GM23338 (cell line): ENCODE measurements at regions not wholly inside any gene's neighbourhood (a gene's known extent, or its start where the extent isn't known, plus 50 kb on each side); places are given as distances from the start of the nearest gene placed in this dataset.

Source experiments
- ATAC-seq: fragments of 200-7000 bp; cut with Tn5 transposase; 3 replicates; pipeline ENCODE4 v1.9.1; 2020
- DNase-seq: peaks from one replicate; pipeline ENCODE4 v3.0.0-alpha.2; 2015; ENCODE audit warnings: low spot score
- H2AFZ ChIP-seq: fragments of 200-600 bp; sonication (generic); 2 replicates; pipeline ENCODE4 v1.8.0; 2016; ENCODE audit warnings: antibody characterized with exemption, mild to moderate bottlenecking, moderate library complexity
- H3F3A ChIP-seq: fragments of 200-600 bp; sonication (generic); replicated peaks from 2 replicates; pipeline ENCODE4 v1.8.0; 2017; ENCODE audit warnings: antibody characterized with exemption, mixed run types, low read depth
- H3K27ac ChIP-seq: fragments of 200-600 bp; sonication (generic); 2 replicates; pipeline ENCODE4 v1.6.1; 2016; ENCODE audit warnings: low read depth
- H3K27me3 ChIP-seq: fragments of 200-600 bp; sonication (generic); 2 replicates; pipeline ENCODE4 v1.8.0; 2016; ENCODE audit warnings: mild to moderate bottlenecking, mixed run types, moderate library complexity; ENCODE audit not compliant: insufficient read depth
- H3K36me3 ChIP-seq: fragments of 200-600 bp; sonication (generic); 2 replicates; pipeline ENCODE4 v1.8.0; 2016; ENCODE audit warnings: mild to moderate bottlenecking; ENCODE audit not compliant: insufficient read depth
- H3K4me1 ChIP-seq: fragments of 200-600 bp; sonication (generic); 2 replicates; pipeline ENCODE4 v1.8.0; 2016; ENCODE audit warnings: mild to moderate bottlenecking, moderate library complexity; ENCODE audit not compliant: insufficient read depth
- H3K4me2 ChIP-seq: fragments of 200-600 bp; sonication (generic); 2 replicates; pipeline ENCODE4 v1.7.1; 2017; ENCODE audit warnings: mixed run types
- H3K4me3 ChIP-seq: fragments of 200-600 bp; sonication (generic); 2 replicates; pipeline ENCODE4 v1.6.1; 2016; ENCODE audit warnings: mixed run types
- H3K79me2 ChIP-seq: fragments of 200-600 bp; sonication (generic); replicated peaks from 2 replicates; pipeline ENCODE4 v1.8.0; 2017; ENCODE audit warnings: mild to moderate bottlenecking; ENCODE audit not compliant: insufficient read depth
- H3K9me2 ChIP-seq: fragments of 200-600 bp; sonication (generic); 2 replicates; pipeline ENCODE4 v1.8.0; 2017; ENCODE audit not compliant: insufficient read depth
- H4K20me1 ChIP-seq: fragments of 200-600 bp; sonication (generic); replicated peaks from 2 replicates; pipeline ENCODE4 v1.8.0; 2017; ENCODE audit warnings: mild to moderate bottlenecking; ENCODE audit not compliant: insufficient read depth
- H3K27ac Mint-ChIP-seq: 2 replicates; pipeline ENCODE4 v1.8.0; 2020; ENCODE audit warnings: inconsistent platforms, mild to moderate bottlenecking, moderate library complexity, mixed read lengths
- H3K27me3 Mint-ChIP-seq: 3 replicates; pipeline ENCODE4 v1.8.0; 2022; ENCODE audit warnings: low read depth, mild to moderate bottlenecking, moderate library complexity, mixed read lengths, inconsistent platforms; ENCODE audit not compliant: insufficient read depth, poor library complexity
- H3K36me3 Mint-ChIP-seq: 3 replicates; pipeline ENCODE4 v1.8.0; 2021; ENCODE audit warnings: low read depth, mild to moderate bottlenecking, inconsistent platforms, moderate library complexity, mixed read lengths
- H3K4me1 Mint-ChIP-seq: 3 replicates; pipeline ENCODE4 v1.8.0; 2020; ENCODE audit warnings: mild to moderate bottlenecking, inconsistent platforms, mixed read lengths
- H3K4me3 Mint-ChIP-seq: 3 replicates; pipeline ENCODE4 v1.8.0; 2021; ENCODE audit warnings: moderate library complexity, mild to moderate bottlenecking, inconsistent platforms, mixed read lengths
- H3K9me3 Mint-ChIP-seq: 3 replicates; pipeline ENCODE4 v1.8.0; 2020; ENCODE audit warnings: moderate library complexity, mild to moderate bottlenecking, inconsistent platforms, mixed read lengths
- EZH2phosphoT487 ChIP-seq: fragments of 200-600 bp; sonication (generic); IDR thresholded peaks from one replicate; pipeline ENCODE4 v1.8.1; 2018; ENCODE audit warnings: antibody characterized with exemption; ENCODE audit not compliant: unreplicated experiment
- JUNB ChIP-seq: IDR thresholded peaks from one replicate; pipeline ENCODE4 v1.6.1; 2016; ENCODE audit warnings: antibody characterized with exemption; ENCODE audit not compliant: unreplicated experiment
- NANOG ChIP-seq: IDR thresholded peaks from 2 replicates; pipeline ENCODE4 v1.6.1; 2016; ENCODE audit warnings: antibody characterized with exemption, borderline replicate concordance
- REST ChIP-seq: IDR thresholded peaks from one replicate; pipeline ENCODE4 v1.6.1; 2018; ENCODE audit warnings: antibody characterized with exemption; ENCODE audit not compliant: unreplicated experiment
- STAT1 ChIP-seq: IDR thresholded peaks from one replicate; pipeline ENCODE4 v1.6.1; 2016; ENCODE audit warnings: antibody characterized with exemption; ENCODE audit not compliant: unreplicated experiment
- ZNF331 ChIP-seq: fragments of 250-450 bp; sonication (Bioruptor Pico); IDR thresholded peaks from 2 replicates; pipeline ENCODE4 v1.5.0; 2020; ENCODE audit warnings: low read depth, mild to moderate bottlenecking, moderate library complexity
- TF ChIP-seq, protein P1 (sequence below): IDR thresholded peaks from 2 replicates; pipeline ENCODE4 v1.6.1; 2016; ENCODE audit warnings: antibody characterized with exemption

DNA sequence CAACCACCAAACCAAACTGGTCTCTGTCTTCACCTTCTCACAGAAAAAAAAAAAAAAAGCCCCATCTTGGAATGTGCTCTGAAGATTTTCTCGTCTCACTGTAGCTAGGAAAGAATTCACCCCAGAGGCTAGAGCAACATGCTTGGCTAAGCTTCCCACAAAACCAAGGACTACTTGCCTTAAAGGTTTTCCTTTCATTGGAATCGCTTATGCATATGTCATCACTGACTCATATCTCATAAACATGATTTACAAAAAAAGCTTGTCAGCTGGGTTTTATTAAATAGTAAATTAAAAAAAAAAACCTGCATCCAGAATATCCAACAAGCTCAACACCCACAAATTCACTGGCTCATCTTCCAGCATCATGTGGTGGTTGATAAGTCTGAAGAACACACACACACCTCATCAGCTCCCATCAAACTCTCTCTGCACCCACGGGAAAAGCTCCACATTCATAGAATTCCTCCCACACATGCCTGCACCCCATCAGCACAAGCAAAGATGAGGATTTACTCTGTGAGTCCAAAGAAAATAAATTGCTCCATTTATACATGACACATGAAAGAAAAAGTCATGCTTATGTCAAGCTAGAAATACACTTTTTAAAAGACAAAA, 182.0 kb upstream of the TRIB2 start:
- Mint-ChIP-seq H3K27me3 (no peaks in the 10 kb centered on the region), H3K4me3 (no peak overlapping the region), H3K27ac (no peak overlapping the region), H3K9me3 (no peaks in the 10 kb centered on the region), H3K36me3 (no peaks in the 10 kb centered on the region), H3K4me1 (peaks cover 13% of the 10 kb centered on the region; the same call in 2 of the 3 replicates)
- Histone ChIP-seq H3K27me3 (no peaks in the 10 kb centered on the region), H3K4me2 (no peak overlapping the region), H3K79me2 (no peaks in the 10 kb centered on the region), H3K36me3 (no peaks in the 10 kb centered on the region), H3K4me1 (peaks cover 12% of the 10 kb centered on the region; the same call in 1 of the 2 replicates), H4K20me1 (no peaks in the 10 kb centered on the region), H3K27ac (no peak overlapping the region), H3K4me3 (no peak overlapping the region), H3F3A (no peaks in the 10 kb centered on the region), H3K9me2 (no peaks in the 10 kb centered on the region), H2AFZ (peak overlapping the region; percentile 85; the same call in 1 of the 2 replicates)
- ATAC-seq (no peak), DNase-seq (peak; percentile 37)
- TF ChIP-seq ZNF331, result no peak

- Histone ChIP-seq H3K4me1 (peaks cover 12% of the 10 kb centered on the region; the same call in 1 of the 2 replicates), H3K9me2 (no peaks in the 10 kb centered on the region), H3K79me2 (no peaks in the 10 kb centered on the region), H3K36me3 (no peaks in the 10 kb centered on the region), H3K4me3 (no peak overlapping the region), H3K27ac (no peak overlapping the region), H2AFZ (no peak overlapping the region), H3K27me3 (no peaks in the 10 kb centered on the region), H3K4me2 (no peak overlapping the region), H3F3A (no peaks in the 10 kb centered on the region), H4K20me1 (no peaks in the 10 kb centered on the region)
- Mint-ChIP-seq H3K27me3 (no peaks in the 10 kb centered on the region), H3K27ac (no peak overlapping the region), H3K4me1 (peaks cover 13% of the 10 kb centered on the region; the same call in 2 of the 3 replicates), H3K4me3 (no peak overlapping the region), H3K9me3 (no peaks in the 10 kb centered on the region), H3K36me3 (no peaks in the 10 kb centered on the region)
- TF ChIP-seq ZNF331 (no peak), REST (no peak), STAT1 (no peak), EZH2phosphoT487 (no peak), NANOG (no peak), JUNB (no peak)
- TF ChIP-seq, protein P1, sequence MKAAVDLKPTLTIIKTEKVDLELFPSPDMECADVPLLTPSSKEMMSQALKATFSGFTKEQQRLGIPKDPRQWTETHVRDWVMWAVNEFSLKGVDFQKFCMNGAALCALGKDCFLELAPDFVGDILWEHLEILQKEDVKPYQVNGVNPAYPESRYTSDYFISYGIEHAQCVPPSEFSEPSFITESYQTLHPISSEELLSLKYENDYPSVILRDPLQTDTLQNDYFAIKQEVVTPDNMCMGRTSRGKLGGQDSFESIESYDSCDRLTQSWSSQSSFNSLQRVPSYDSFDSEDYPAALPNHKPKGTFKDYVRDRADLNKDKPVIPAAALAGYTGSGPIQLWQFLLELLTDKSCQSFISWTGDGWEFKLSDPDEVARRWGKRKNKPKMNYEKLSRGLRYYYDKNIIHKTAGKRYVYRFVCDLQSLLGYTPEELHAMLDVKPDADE, result no peak
- DNase-seq, result no peak
- no peak for ATAC-seq
These were observed 179.8 kb upstream of the TRIB2 start for GRCh38 chr2:12536976-12537375.
